ENCODE measurements at regions not wholly inside any gene's neighbourhood (a gene's known extent, or its start where the extent isn't known, plus 50 kb on each side); places are given as distances from the start of the nearest gene placed in this dataset.

- FAIRE-seq = no peak
- no peak for DNase-seq (ENCODE audit: extremely low spot score, insufficient read length, low read depth)
These were observed 59.8 kb upstream of the GPM6A start for GRCh38 chr4:175871774-175872405.

GRCh38 chr4:175873707-175874106, 61.6 kb upstream of the GPM6A start:
- no peak for FAIRE-seq

GRCh38 chr4:175874306-175874705, 62.2 kb upstream of the GPM6A start:
- FAIRE-seq = no peak
- no peak for DNase-seq (ENCODE audit: extremely low spot score, insufficient read length, low read depth)

More at GRCh38 chr4:175873707-175874106, 61.6 kb upstream of the GPM6A start:
- no peak for DNase-seq (ENCODE audit: extremely low spot score, insufficient read length, low read depth)

GRCh38 chr4:175875993-175876771, 64.1 kb upstream of the GPM6A start:
- FAIRE-seq = no peak

GRCh38 chr4:175882891-175883290, 70.8 kb upstream of the GPM6A start:
- no peak for FAIRE-seq

More at GRCh38 chr4:175875993-175876771, 64.1 kb upstream of the GPM6A start:
- no peak for DNase-seq (ENCODE audit: extremely low spot score, insufficient read length, low read depth)

GRCh38 chr4:175884048-175884447, 72.0 kb upstream of the GPM6A start:
- FAIRE-seq = no peak
- DNase-seq (ENCODE audit: extremely low spot score, insufficient read length, low read depth) = no peak

More at GRCh38 chr4:175882891-175883290, 70.8 kb upstream of the GPM6A start:
- DNase-seq (ENCODE audit: extremely low spot score, insufficient read length, low read depth) = no peak

GRCh38 chr4:175891231-175891630, 79.2 kb upstream of the GPM6A start:
- FAIRE-seq (no peak), DNase-seq (ENCODE audit: extremely low spot score, insufficient read length, low read depth) (no peak)

- DNase-seq (ENCODE audit: extremely low spot score, insufficient read length, low read depth) = no peak
- FAIRE-seq = peak; percentile 49
These were observed 79.8 kb upstream of the GPM6A start for GRCh38 chr4:175891851-175892250.

- no peak for DNase-seq (ENCODE audit: extremely low spot score, insufficient read length, low read depth)
- FAIRE-seq = no peak
These were observed 93.9 kb upstream of the GPM6A start for GRCh38 chr4:175905925-175906324.

- no peak for DNase-seq (ENCODE audit: extremely low spot score, insufficient read length, low read depth)
These were observed 94.3 kb upstream of the GPM6A start for GRCh38 chr4:175906384-175906783.

GRCh38 chr4:175910700-175911099, 98.6 kb upstream of the GPM6A start:
- DNase-seq (ENCODE audit: extremely low spot score, insufficient read length, low read depth) (no peak), FAIRE-seq (no peak)

More at GRCh38 chr4:175906384-175906783, 94.3 kb upstream of the GPM6A start:
- no peak for FAIRE-seq

GRCh38 chr4:175916626-175917351, 104.7 kb upstream of the GPM6A start:
- FAIRE-seq = no peak

GRCh38 chr4:175927121-175927520, 115.1 kb upstream of the GPM6A start:
- FAIRE-seq = no peak
- no peak for DNase-seq (ENCODE audit: extremely low spot score, insufficient read length, low read depth)

More at GRCh38 chr4:175916626-175917351, 104.7 kb upstream of the GPM6A start:
- no peak for DNase-seq (ENCODE audit: extremely low spot score, insufficient read length, low read depth)

- no peak for DNase-seq (ENCODE audit: extremely low spot score, insufficient read length, low read depth)
- FAIRE-seq = no peak
These were observed 117.4 kb upstream of the GPM6A start for GRCh38 chr4:175929441-175929840.

- DNase-seq (ENCODE audit: extremely low spot score, insufficient read length, low read depth) = no peak
- FAIRE-seq = no peak
These were observed 117.9 kb upstream of the GPM6A start for GRCh38 chr4:175929932-175930331.

GRCh38 chr4:175930471-175930870, 118.4 kb upstream of the GPM6A start:
- FAIRE-seq (no peak), DNase-seq (ENCODE audit: extremely low spot score, insufficient read length, low read depth) (no peak)

- FAIRE-seq (no peak), DNase-seq (ENCODE audit: extremely low spot score, insufficient read length, low read depth) (no peak)
These were observed 120.1 kb upstream of the GPM6A start for GRCh38 chr4:175932116-175932515.

- DNase-seq (ENCODE audit: extremely low spot score, insufficient read length, low read depth) (no peak), FAIRE-seq (no peak)
These were observed 122.4 kb upstream of the GPM6A start for GRCh38 chr4:175934506-175934905.

- no peak for DNase-seq (ENCODE audit: extremely low spot score, insufficient read length, low read depth)
These were observed 123.1 kb upstream of the GPM6A start for GRCh38 chr4:175935016-175935661.

More at GRCh38 chr4:175935016-175935661, 123.1 kb upstream of the GPM6A start:
- no peak for FAIRE-seq

All from GM18507 (cell line).